ENCODE measurements at regions not wholly inside any gene's neighbourhood (a gene's known extent, or its start where the extent isn't known, plus 50 kb on each side); places are given as distances from the start of the nearest gene placed in this dataset.

DNA sequence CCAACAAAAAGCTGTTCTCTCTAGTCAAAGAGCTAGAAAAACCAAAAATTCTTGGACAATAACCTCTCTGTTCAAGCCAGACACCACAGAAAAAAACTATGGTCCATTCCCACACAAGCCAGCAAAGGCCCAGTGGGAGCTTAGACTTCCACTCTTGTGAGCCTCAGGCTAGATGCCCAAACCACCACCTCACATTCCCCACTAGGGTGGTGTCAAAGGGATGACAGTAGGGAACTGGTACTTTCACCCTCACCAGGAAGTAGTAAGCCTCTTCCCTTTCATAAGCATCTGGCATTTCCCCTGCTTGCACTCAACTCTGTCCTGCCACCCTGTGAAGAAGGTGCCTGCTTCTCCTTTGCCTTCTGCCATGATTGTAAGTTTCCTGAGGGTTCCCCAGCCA, 58.4 kb upstream of the RNF217 start:
- Histone ChIP-seq H3K9me3 (ENCODE audit: control insufficient read depth, insufficient read depth, low read depth, low read length) (no peaks in the 10 kb centered on the region), H3K4me1 (ENCODE audit: control insufficient read depth, insufficient read depth, low read length) (no peaks in the 10 kb centered on the region), H3K27ac (ENCODE audit: extremely low read depth, low read depth, low read length) (no peak overlapping the region), H3K4me3 (ENCODE audit: low read depth, low read length) (no peak overlapping the region), H3K36me3 (ENCODE audit: control insufficient read depth in 2 of 2, insufficient read depth in 1 of 2, low read length in 2 of 2) (no peaks in the 10 kb centered on the region)
- POLR2A ChIA-PET, result no interaction called here
- TF ChIP-seq ZNF169 (tag by site-specific recombination; IDR thresholded peaks at IDR 0.05) (no peak), ZNF48 (tag by site-specific recombination; IDR thresholded peaks at IDR 0.05) (no peak), ZNF791 (tag by site-specific recombination; IDR thresholded peaks at IDR 0.05) (no peak), ZNF140 (tag by site-specific recombination; IDR thresholded peaks at IDR 0.05) (no peak), BCL11B (tag by site-specific recombination; IDR thresholded peaks at IDR 0.05; ENCODE audit: low read depth) (no peak), EGR2 (tag by site-specific recombination; IDR thresholded peaks at IDR 0.05; ENCODE audit: low read depth) (no peak), ZNF529 (tag by site-specific recombination; IDR thresholded peaks at IDR 0.05; ENCODE audit: insufficient replicate concordance) (no peak), PRDM1 (tag by site-specific recombination; IDR thresholded peaks at IDR 0.05) (no peak), ZNF473 (tag by site-specific recombination; IDR thresholded peaks at IDR 0.05) (no peak), ZNF747 (tag by site-specific recombination; IDR thresholded peaks at IDR 0.05) (no peak), ZNF501 (tag by site-specific recombination; IDR thresholded peaks at IDR 0.05) (no peak), ZNF624 (tag by site-specific recombination; IDR thresholded peaks at IDR 0.05) (no peak), SP2 (tag by site-specific recombination; IDR thresholded peaks at IDR 0.05) (no peak), ZNF561 (tag by site-specific recombination; IDR thresholded peaks at IDR 0.05; ENCODE audit: borderline replicate concordance) (no peak)
- TF ChIP-seq, protein P1, sequence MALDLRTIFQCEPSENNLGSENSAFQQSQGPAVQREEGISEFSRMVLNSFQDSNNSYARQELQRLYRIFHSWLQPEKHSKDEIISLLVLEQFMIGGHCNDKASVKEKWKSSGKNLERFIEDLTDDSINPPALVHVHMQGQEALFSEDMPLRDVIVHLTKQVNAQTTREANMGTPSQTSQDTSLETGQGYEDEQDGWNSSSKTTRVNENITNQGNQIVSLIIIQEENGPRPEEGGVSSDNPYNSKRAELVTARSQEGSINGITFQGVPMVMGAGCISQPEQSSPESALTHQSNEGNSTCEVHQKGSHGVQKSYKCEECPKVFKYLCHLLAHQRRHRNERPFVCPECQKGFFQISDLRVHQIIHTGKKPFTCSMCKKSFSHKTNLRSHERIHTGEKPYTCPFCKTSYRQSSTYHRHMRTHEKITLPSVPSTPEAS (tag by site-specific recombination; IDR thresholded peaks at IDR 0.05), result no peak
- TF ChIP-seq, protein P2, sequence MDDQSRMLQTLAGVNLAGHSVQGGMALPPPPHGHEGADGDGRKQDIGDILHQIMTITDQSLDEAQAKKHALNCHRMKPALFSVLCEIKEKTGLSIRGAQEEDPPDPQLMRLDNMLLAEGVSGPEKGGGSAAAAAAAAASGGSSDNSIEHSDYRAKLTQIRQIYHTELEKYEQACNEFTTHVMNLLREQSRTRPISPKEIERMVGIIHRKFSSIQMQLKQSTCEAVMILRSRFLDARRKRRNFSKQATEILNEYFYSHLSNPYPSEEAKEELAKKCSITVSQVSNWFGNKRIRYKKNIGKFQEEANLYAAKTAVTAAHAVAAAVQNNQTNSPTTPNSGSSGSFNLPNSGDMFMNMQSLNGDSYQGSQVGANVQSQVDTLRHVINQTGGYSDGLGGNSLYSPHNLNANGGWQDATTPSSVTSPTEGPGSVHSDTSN (CRISPR knock-in tag; IDR thresholded peaks at IDR 0.05), result no peak
- TF ChIP-seq, protein P3, sequence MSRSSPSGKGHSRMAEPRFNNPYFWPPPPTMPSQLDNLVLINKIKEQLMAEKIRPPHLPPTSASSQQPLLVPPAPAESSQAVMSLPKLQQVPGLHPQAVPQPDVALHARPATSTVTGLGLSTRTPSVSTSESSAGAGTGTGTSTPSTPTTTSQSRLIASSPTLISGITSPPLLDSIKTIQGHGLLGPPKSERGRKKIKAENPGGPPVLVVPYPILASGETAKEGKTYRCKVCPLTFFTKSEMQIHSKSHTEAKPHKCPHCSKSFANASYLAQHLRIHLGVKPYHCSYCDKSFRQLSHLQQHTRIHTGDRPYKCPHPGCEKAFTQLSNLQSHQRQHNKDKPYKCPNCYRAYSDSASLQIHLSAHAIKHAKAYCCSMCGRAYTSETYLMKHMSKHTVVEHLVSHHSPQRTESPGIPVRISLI (tag by site-specific recombination; IDR thresholded peaks at IDR 0.05), result no peak
- TF ChIP-seq, protein P4, sequence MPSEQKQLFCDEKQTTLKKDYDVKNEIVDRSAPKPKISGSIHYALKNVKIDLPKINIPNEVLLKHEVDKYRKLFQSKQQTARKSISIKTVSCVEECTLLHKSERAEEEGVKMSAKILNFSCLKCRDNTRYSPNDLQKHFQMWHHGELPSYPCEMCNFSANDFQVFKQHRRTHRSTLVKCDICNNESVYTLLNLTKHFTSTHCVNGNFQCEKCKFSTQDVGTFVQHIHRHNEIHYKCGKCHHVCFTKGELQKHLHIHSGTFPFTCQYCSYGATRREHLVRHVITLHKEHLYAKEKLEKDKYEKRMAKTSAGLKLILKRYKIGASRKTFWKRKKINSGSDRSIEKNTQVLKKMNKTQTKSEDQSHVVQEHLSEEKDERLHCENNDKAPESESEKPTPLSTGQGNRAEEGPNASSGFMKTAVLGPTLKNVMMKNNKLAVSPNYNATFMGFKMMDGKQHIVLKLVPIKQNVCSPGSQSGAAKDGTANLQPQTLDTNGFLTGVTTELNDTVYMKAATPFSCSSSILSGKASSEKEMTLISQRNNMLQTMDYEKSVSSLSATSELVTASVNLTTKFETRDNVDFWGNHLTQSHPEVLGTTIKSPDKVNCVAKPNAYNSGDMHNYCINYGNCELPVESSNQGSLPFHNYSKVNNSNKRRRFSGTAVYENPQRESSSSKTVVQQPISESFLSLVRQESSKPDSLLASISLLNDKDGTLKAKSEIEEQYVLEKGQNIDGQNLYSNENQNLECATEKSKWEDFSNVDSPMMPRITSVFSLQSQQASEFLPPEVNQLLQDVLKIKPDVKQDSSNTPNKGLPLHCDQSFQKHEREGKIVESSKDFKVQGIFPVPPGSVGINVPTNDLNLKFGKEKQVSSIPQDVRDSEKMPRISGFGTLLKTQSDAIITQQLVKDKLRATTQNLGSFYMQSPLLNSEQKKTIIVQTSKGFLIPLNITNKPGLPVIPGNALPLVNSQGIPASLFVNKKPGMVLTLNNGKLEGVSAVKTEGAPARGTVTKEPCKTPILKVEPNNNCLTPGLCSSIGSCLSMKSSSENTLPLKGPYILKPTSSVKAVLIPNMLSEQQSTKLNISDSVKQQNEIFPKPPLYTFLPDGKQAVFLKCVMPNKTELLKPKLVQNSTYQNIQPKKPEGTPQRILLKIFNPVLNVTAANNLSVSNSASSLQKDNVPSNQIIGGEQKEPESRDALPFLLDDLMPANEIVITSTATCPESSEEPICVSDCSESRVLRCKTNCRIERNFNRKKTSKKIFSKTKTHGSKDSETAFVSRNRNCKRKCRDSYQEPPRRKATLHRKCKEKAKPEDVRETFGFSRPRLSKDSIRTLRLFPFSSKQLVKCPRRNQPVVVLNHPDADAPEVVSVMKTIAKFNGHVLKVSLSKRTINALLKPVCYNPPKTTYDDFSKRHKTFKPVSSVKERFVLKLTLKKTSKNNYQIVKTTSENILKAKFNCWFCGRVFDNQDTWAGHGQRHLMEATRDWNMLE (tag by site-specific recombination; conservative IDR thresholded peaks at IDR 0.05; ENCODE audit: low read depth), result no peak
- TF ChIP-seq, protein P5, sequence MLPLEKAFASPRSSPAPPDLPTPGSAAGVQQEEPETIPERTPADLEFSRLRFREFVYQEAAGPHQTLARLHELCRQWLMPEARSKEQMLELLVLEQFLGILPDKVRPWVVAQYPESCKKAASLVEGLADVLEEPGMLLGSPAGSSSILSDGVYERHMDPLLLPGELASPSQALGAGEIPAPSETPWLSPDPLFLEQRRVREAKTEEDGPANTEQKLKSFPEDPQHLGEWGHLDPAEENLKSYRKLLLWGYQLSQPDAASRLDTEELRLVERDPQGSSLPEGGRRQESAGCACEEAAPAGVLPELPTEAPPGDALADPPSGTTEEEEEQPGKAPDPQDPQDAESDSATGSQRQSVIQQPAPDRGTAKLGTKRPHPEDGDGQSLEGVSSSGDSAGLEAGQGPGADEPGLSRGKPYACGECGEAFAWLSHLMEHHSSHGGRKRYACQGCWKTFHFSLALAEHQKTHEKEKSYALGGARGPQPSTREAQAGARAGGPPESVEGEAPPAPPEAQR (tag by site-specific recombination; IDR thresholded peaks at IDR 0.05), result no peak
- TF ChIP-seq, protein P6, sequence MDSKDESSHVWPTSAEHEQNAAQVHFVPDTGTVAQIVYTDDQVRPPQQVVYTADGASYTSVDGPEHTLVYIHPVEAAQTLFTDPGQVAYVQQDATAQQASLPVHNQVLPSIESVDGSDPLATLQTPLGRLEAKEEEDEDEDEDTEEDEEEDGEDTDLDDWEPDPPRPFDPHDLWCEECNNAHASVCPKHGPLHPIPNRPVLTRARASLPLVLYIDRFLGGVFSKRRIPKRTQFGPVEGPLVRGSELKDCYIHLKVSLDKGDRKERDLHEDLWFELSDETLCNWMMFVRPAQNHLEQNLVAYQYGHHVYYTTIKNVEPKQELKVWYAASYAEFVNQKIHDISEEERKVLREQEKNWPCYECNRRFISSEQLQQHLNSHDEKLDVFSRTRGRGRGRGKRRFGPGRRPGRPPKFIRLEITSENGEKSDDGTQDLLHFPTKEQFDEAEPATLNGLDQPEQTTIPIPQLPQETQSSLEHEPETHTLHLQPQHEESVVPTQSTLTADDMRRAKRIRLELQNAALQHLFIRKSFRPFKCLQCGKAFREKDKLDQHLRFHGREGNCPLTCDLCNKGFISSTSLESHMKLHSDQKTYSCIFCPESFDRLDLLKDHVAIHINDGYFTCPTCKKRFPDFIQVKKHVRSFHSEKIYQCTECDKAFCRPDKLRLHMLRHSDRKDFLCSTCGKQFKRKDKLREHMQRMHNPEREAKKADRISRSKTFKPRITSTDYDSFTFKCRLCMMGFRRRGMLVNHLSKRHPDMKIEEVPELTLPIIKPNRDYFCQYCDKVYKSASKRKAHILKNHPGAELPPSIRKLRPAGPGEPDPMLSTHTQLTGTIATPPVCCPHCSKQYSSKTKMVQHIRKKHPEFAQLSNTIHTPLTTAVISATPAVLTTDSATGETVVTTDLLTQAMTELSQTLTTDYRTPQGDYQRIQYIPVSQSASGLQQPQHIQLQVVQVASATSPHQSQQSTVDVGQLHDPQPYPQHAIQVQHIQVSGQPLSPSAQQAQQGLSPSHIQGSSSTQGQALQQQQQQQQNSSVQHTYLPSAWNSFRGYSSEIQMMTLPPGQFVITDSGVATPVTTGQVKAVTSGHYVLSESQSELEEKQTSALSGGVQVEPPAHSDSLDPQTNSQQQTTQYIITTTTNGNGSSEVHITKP (tag by site-specific recombination; IDR thresholded peaks at IDR 0.05), result no peak
- CTCF ChIA-PET, result interaction anchor here (0.6 kb wide), 1 partner anchor 176 kb away, joined by 3 read pairs; no protein-coding TSS in a partner anchor

All from HEK293 (cell line).